Ascending aorta (tissue), 2 donors: ENCODE measurements at regions not wholly inside any gene's neighbourhood (a gene's known extent, or its start where the extent isn't known, plus 50 kb on each side); places are given as distances from the start of the nearest gene placed in this dataset.

Experiments used
- DNase-seq, 2 donors: peaks; one replicate each; pipeline ENCODE4 v3.0.0-alpha.2; 2019; ENCODE audit warnings: low spot score in 2 of 2
- H3K27ac ChIP-seq, 2 donors: fragments of 200-600 bp; sonication (generic); one replicate each; pipeline ENCODE4 v1.5.1; 2016 to 2017; ENCODE audit warnings: mild to moderate bottlenecking in 1 of 2
- H3K27me3 ChIP-seq: fragments of 200-600 bp; sonication (generic); one replicate; pipeline ENCODE4 v1.5.1; 2017
- H3K36me3 ChIP-seq, 2 donors: fragments of 200-600 bp; sonication (generic); one replicate each; pipeline ENCODE4 v1.5.1; 2016
- H3K4me1 ChIP-seq, 2 donors: fragments of 200-600 bp; sonication (generic); one replicate each; pipeline ENCODE4 v1.5.1; 2016 to 2017; ENCODE audit warnings: mild to moderate bottlenecking in 1 of 2
- H3K4me3 ChIP-seq, 2 donors: fragments of 200-600 bp; sonication (generic); one replicate each; pipeline ENCODE4 v1.5.1; 2016 to 2017; ENCODE audit warnings: mild to moderate bottlenecking in 1 of 2
- H3K9me3 ChIP-seq, 2 donors: fragments of 200-600 bp; sonication (generic); one replicate each; pipeline ENCODE4 v1.5.1; 2016
- intact Hi-C: fragments of 100-400 bp; cut with DNase I; formaldehyde crosslinking; loops from one replicate; pipeline ENCODE4 v1.15.1; 2023
- TF ChIP-seq, protein P1 (sequence below), 3 experiments: fragments of 200-600 bp in 2 of 3; fragments of 450-650 bp in 1 of 3; sonication (generic) in 2 of 3; IDR thresholded peaks; one replicate each; pipeline ENCODE4 v1.5.1; 2016 to 2019; ENCODE audit warnings: antibody characterized with exemption in 3 of 3, mild to moderate bottlenecking in 1 of 3, moderate library complexity in 1 of 3

DNA sequence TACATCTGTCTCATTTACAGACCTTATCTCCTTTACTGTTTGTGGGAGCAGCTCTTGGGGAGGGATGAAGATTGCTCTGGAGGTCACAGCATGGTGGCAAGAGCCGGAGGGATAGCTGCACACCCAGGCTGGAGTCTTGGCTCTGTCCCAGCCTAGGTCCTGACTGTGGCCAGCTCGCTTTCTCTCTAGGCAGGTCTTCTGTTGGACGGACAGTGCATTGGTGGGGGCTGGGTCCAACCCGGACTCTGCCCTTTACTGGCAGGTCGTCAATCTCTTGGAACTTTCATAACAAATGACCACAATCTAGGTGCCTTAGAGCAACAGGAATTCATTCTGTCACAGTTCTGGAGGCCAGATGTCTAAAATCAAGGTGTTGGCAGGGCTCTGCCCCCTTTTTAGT lies 319.8 kb upstream of the C1orf174 start:
- no peaks in the 10 kb centered on the region for H3K27me3 ChIP-seq
- intact Hi-C loops = no loop called here
- DNase-seq = no peak
- no peaks in the 10 kb centered on the region for H3K9me3 ChIP-seq
- no peaks in the 10 kb centered on the region for H3K4me1 ChIP-seq
- H3K27ac ChIP-seq = no peak overlapping the region
- H3K36me3 ChIP-seq = no peaks in the 10 kb centered on the region
- no peak overlapping the region for H3K4me3 ChIP-seq
- TF ChIP-seq, protein P1, sequence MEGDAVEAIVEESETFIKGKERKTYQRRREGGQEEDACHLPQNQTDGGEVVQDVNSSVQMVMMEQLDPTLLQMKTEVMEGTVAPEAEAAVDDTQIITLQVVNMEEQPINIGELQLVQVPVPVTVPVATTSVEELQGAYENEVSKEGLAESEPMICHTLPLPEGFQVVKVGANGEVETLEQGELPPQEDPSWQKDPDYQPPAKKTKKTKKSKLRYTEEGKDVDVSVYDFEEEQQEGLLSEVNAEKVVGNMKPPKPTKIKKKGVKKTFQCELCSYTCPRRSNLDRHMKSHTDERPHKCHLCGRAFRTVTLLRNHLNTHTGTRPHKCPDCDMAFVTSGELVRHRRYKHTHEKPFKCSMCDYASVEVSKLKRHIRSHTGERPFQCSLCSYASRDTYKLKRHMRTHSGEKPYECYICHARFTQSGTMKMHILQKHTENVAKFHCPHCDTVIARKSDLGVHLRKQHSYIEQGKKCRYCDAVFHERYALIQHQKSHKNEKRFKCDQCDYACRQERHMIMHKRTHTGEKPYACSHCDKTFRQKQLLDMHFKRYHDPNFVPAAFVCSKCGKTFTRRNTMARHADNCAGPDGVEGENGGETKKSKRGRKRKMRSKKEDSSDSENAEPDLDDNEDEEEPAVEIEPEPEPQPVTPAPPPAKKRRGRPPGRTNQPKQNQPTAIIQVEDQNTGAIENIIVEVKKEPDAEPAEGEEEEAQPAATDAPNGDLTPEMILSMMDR (IDR thresholded peaks at IDR 0.05) = no peak

DNA sequence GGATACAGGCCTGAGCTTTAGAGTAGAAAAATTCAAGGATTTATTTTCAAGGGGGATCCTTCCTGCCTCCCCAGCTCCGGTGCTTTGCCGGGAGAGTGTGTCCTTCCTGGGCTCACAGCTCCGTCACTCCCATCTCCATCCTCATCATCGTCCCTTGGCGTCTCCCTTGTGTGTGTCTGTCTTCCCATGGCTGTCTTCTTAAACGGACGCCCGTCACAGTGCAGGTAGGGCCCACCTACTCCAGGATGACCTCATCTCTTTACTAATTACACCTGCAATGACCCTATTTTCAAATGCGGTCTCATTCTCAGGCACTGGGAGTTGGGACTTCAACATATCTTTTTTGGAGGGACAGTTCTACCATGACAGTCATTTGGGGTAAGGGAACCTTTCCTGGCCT lies 320.3 kb upstream of the C1orf174 start:
- TF ChIP-seq, protein P1 (IDR thresholded peaks at IDR 0.05) = no peak
- H3K36me3 ChIP-seq = no peaks in the 10 kb centered on the region
- intact Hi-C loops = no loop called here
- H3K27ac ChIP-seq = no peak overlapping the region
- no peaks in the 10 kb centered on the region for H3K27me3 ChIP-seq
- no peak overlapping the region for H3K4me3 ChIP-seq
- H3K4me1 ChIP-seq = no peaks in the 10 kb centered on the region
- no peaks in the 10 kb centered on the region for H3K9me3 ChIP-seq
- no peak for DNase-seq

- TF ChIP-seq, protein P1 (IDR thresholded peaks at IDR 0.05) = no peak
- DNase-seq = no peak
- Histone ChIP-seq H3K9me3 (no peaks in the 10 kb centered on the region), H3K4me3 (no peak overlapping the region), H3K4me1 (no peaks in the 10 kb centered on the region), H3K27ac (no peak overlapping the region), H3K36me3 (no peaks in the 10 kb centered on the region), H3K27me3 (no peaks in the 10 kb centered on the region)
- intact Hi-C loops = no loop called here
These were observed 321.0 kb upstream of the C1orf174 start for GRCh38 chr1:4221107-4221506.

- H3K4me1 ChIP-seq = no peaks in the 10 kb centered on the region
- no peak for DNase-seq
- H3K36me3 ChIP-seq = no peaks in the 10 kb centered on the region
- TF ChIP-seq, protein P1 (IDR thresholded peaks at IDR 0.05) = no peak
- no peaks in the 10 kb centered on the region for H3K9me3 ChIP-seq
- intact Hi-C loops = no loop called here
- no peaks in the 10 kb centered on the region for H3K27me3 ChIP-seq
- H3K27ac ChIP-seq = no peak overlapping the region
- no peak overlapping the region for H3K4me3 ChIP-seq
These were observed 324.8 kb upstream of the C1orf174 start for GRCh38 chr1:4224684-4225467.

DNA sequence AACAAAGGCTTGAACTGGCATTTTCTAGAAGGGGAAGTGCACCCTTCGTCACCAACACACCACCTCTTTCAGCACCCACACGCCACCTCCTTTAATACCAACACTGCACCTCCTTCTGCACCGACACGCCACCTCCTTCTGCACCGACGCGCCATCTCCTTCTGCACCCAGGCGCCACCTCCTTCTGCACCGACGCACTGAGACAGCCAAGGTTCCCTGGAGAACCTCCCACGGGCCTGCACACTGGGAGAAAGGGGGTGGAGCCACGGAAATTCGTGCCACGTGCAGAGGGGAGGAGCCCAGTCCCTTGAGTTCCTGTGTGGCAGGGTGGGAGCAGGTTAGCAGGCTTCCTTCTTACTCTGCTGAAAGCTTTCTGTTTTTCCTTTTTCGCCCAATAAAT lies 327.9 kb upstream of the C1orf174 start:
- H3K27me3 ChIP-seq = no peaks in the 10 kb centered on the region
- H3K36me3 ChIP-seq = no peaks in the 10 kb centered on the region
- DNase-seq = no peak
- H3K27ac ChIP-seq = no peak overlapping the region
- H3K4me3 ChIP-seq = no peak overlapping the region
- no peaks in the 10 kb centered on the region for H3K4me1 ChIP-seq
- TF ChIP-seq, protein P1 (IDR thresholded peaks at IDR 0.05) = no peak
- no peaks in the 10 kb centered on the region for H3K9me3 ChIP-seq
- intact Hi-C loops = no loop called here
